DMS 273 treated with DMSO at 0.1 percent for 48 hours (cell line): ENCODE measurements at regions not wholly inside any gene's neighbourhood (a gene's known extent, or its start where the extent isn't known, plus 50 kb on each side); places are given as distances from the start of the nearest gene placed in this dataset.
"Not testable (repeated sequence)": the region's sequence is repeated elsewhere in the genome, so short reads cannot be mapped to it uniquely, and the experiment has no call there.

ENCODE experiments used
- DNase-seq: peaks from one replicate; lab custom pipeline; 2025; lab: John Stamatoyannopoulos, UW

DNA sequence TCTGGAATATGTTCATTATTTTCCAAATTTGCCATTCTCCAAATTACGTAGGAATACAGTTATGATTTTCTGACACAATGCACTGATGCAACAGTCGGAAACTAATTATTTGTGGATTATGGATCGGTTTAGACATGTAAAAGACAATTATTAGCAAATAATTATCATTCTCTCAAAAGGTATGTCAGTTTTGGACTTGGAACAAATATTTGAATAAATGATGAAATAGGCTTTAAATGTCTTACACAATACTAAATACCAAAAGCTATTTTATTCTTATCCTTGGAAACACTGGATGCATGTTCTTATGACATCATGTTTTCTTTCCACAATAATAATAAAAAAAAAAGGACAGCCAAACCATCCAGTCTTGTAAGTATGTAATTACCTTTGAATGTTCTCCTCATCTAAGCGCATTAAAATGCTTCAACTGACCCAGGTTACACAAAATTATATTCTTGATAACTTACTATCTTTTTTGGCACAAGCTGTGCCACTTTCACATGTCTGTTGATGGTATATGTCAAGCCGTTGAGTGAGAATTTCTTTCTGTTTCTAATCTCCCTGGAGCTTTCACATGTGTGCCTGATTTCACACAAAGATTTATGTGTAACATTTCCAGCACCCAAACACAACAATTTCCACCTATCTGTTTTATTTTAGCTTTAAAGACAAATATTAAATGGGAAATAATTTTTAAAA is 238.5 kb upstream of the ZNF385D start:
- no peak for DNase-seq

- DNase-seq: no peak
Measured at GRCh38 chr3:21991061-21991460, 240.1 kb upstream of the ZNF385D start.

DNA sequence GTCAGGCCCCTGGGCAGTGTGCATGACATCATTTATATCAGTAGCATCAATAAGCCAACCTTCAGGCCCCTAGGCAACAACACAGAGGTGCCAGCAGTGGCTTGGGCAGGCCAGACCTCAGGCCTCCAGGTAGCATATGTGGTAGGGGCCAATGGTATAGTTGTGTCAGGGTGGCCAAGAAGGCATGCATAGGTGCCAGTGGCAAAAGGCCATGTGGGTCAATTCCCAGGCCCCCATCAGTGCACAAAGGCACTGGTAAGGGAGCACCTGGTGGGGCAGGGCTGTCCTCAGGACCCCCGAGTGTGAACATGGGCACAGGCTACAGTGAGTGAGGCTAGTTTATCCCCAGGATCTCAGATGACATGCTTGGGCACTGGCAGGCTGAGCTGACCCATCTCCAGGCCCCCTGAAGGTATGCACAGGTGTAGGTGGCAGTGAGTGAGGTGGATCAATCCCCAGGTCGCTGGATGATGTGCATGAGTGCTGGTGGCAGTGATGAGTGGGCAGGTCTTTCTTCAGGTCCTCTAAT is 244.1 kb upstream of the ZNF385D start:
- no peak for DNase-seq

GRCh38 chr3:22007368-22007767 is 256.4 kb upstream of the ZNF385D start:
- DNase-seq: no peak

DNA sequence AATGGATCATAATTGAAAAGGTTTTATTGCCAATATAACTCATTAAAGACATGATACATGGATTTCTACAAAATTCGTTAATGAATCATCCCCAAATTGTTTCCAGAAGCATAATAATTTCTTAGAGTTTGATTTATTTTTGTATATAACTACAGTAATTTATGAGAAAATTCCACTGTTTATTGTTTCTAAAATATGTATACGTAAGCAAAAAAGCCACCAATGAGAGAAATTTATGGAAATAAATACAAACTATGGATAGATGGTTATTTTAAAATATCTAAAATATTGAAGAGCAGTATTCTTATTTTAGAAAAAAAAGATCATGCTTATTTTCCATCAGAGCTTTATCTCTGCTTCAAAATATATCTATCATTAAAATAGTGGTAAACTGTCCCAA is 260.0 kb upstream of the ZNF385D start:
- DNase-seq: no peak

DNA sequence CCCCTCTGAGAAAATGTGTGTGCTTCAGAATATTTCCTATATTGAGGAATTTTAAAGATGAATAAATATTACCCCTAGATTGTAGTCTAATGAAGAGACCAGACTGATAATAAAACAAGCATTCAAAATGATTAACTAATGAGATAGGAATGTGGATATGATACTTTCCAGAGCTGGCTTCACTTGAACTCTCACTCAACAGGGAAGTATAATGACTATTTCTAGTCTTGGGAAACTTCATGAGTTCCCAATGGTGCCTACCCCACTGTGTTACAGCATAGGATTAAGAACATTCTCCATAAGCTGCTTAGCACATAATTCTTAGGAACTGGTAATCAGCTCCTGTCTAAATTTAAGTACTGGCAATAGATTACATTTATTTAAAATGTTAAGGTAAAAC is 261.5 kb upstream of the ZNF385D start:
- DNase-seq: no peak

DNA sequence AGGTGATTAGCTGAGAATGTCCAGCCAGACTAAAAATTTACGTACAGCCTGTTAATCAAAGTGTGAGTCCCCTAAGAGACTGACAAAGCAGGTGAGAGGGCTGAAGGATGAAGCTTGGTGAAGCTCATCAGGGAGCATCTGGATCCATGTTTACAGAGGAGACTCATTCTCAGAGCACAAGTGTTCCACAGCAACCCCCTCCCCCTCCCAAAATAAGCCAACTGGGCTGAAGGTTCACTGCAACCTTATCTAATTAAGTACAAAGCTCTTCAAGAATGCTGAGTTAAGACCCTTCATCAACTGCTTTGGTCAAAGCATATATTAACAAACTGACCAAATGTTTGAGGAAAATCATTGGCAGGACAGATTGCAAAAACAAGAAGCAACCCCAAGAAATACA is 262.6 kb upstream of the ZNF385D start:
- DNase-seq: no peak

DNA sequence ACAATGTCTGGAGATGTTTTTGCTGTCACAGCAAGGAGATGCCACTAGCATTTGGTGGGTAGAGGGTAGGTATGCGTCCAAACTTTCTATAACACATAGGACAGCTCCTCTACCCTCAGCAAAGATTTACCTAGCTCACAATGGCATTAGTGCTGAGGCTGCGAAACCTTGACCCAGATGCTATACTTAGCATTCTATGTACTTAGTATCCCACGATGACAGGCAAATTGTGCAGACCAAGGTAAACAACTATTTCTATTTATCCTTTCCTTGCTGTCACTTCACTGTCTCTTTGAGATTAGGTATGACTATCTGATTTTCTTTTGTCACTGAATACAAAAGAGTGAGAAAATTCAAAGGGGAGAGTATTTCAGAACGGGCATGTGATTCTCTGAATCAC is 265.2 kb upstream of the ZNF385D start:
- DNase-seq: no peak

DNA sequence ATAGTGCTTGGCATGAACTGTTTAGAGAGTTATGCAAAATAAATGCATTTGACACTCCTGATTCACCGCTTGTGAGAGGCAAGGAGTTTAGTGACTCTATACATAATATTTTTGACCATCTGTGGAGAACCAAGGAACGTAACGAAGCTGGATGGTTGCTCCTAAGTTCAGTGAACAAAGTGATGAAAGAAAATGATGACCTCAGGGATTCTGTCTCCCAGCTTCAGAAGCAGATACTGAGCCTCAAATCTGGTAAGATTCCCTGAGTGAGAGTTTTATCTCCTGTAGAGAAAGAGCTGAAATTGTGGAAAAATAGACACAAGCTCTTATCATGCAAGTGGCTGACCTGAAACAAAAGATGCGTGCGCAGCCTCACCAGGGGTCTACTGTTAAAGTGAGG is 273.6 kb upstream of the ZNF385D start:
- not testable (repeated sequence) for DNase-seq

- DNase-seq: no peak
Measured at GRCh38 chr3:22029480-22029879, 278.5 kb upstream of the ZNF385D start.

DNA sequence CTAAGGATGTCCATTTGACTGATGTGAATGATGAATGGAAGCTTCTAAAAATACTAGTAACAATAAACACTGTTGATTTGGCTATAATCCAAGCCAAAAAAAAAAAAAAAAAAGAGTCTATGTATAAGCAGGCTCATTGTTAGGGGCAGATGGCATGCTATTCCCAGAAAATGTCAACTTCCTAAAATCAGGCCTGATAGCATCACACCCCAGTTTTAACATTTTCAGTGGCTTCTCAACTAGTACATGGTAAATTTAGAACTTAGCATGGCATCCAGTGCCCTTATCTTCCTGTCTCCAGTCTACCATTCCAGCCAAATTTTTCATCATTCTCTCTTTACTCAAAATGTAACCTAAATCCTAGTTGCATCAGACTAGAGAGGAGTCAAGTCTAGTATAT is 288.2 kb upstream of the ZNF385D start:
- no peak for DNase-seq

DNA sequence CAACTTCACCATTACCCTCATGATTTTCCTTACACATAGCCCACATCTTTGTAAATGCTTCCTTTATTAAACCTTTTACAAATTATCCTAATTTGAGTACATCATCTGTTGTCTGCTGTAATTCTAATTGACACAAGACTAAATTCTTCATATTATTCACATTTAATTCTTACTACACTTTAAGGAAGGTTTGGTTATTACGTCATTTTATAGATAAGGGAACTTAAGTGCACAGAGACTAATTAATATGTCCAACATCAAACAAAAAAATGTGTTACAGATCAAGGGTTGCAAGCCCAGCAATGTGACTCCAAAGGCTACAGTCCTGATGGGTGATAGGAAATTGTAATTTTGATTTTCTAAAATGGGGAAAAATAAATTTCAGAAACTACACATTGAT is 289.1 kb upstream of the ZNF385D start:
- DNase-seq: no peak

DNA sequence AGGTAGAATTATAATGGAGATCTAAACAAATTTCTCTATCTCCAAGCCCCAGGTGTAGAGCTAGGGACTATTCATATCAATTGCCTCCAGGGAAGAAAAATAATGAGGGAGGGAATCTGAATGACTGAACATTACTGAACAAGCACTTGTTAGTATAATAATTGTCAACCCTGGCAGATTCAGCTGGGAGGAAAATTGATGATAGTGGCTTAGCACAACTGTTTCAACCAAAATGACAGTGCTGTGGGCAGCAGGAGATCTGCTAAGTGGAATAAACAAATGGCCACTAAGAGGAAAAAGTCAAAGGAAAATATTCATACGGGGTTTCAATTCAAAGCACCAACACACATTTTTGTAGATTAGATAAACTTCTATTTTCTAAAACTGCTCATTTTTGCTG is 294.9 kb upstream of the ZNF385D start:
- no peak for DNase-seq

DNA sequence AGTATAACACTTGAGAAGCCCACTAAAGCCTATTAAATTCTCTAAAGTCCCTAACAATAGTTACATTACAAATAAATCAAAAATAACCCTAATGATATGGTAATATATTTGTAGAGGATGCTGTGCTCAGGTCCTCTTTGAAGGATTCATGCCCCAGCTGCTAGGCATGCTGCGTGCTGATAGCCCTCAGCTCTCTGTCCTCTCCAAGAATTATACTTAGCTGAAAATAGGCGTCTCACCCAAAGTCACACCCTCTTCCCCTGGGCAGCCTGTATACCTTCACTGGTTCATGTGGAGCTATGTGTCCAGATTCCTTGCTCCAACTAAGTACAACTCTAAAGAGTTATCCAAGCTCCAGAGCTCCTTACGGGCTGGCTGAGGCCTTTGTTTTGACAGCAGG is 312.5 kb upstream of the ZNF385D start:
- DNase-seq: no peak

- DNase-seq: no peak
Measured at GRCh38 chr3:22068619-22069018, 317.6 kb upstream of the ZNF385D start.

- DNase-seq: no peak
Measured at GRCh38 chr3:22088204-22088603, 337.2 kb upstream of the ZNF385D start.

- DNase-seq: no peak
Measured at GRCh38 chr3:22089284-22089683, 338.3 kb upstream of the ZNF385D start.

DNA sequence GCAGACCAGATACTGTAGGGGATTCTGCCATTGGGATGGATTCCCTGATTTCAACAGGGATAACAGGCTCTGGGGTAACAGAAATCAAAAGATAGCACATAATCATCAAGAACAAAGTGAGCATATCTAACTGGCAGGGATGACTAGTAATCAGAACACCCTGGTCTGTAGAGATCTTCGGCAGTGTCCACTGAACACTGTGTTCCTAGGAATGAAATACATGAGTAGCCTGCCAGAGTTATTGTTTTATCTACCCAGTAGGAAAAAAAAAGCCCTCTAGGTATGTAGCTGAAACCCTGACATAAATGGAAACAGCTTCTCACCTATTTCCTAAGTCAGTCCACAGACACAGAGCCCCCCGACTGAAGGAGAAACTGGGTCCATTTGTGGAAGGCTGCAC is 340.3 kb upstream of the ZNF385D start:
- no peak for DNase-seq

- DNase-seq: no peak
Measured at GRCh38 chr3:22098021-22098420, 347.0 kb upstream of the ZNF385D start.

GRCh38 chr3:22101351-22101750 is 350.3 kb upstream of the ZNF385D start:
- no peak for DNase-seq

- DNase-seq: no peak
Measured at GRCh38 chr3:22101811-22102210, 350.8 kb upstream of the ZNF385D start.

GRCh38 chr3:22103423-22103822 is 352.4 kb upstream of the ZNF385D start:
- DNase-seq: no peak

GRCh38 chr3:22106213-22106896 is 355.3 kb upstream of the ZNF385D start:
- DNase-seq: no peak

GRCh38 chr3:22111226-22111625 is 360.2 kb upstream of the ZNF385D start:
- DNase-seq: no peak
